ENCODE measurements at regions not wholly inside any gene's neighbourhood (a gene's known extent, or its start where the extent isn't known, plus 50 kb on each side); places are given as distances from the start of the nearest gene placed in this dataset.

DNA sequence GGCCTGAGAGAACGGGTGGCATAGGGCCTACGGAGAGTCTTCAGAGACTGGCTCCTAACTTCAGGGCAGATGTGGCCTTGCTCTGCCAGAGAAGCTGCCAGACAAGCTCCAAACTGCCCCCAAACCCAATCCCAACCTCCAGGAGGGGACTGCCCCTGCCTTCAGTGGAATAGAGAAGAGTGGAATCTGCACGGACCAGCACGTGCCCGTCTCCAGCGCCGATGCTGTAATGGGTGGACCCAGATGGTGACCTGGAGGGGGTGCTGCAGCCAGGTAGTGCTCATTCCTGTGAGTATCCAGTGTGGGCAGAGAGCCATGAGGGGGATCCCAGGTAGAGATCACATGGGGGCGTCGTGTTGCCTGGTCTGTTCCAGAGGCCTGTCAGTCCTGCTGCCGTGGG is 73.2 kb upstream of the NKX1-1 start:
- H3K4me3 ChIP-seq (ENCODE audit: control insufficient read depth, low read depth, low read length) = no peak overlapping the region
- no peak for DNase-seq (ENCODE audit: low read depth)
- TF ChIP-seq, protein P1, sequence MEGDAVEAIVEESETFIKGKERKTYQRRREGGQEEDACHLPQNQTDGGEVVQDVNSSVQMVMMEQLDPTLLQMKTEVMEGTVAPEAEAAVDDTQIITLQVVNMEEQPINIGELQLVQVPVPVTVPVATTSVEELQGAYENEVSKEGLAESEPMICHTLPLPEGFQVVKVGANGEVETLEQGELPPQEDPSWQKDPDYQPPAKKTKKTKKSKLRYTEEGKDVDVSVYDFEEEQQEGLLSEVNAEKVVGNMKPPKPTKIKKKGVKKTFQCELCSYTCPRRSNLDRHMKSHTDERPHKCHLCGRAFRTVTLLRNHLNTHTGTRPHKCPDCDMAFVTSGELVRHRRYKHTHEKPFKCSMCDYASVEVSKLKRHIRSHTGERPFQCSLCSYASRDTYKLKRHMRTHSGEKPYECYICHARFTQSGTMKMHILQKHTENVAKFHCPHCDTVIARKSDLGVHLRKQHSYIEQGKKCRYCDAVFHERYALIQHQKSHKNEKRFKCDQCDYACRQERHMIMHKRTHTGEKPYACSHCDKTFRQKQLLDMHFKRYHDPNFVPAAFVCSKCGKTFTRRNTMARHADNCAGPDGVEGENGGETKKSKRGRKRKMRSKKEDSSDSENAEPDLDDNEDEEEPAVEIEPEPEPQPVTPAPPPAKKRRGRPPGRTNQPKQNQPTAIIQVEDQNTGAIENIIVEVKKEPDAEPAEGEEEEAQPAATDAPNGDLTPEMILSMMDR (conservative IDR thresholded peaks at IDR 0.05; ENCODE audit: control insufficient read depth, insufficient read depth, low read depth, low read length) = no peak

DNA sequence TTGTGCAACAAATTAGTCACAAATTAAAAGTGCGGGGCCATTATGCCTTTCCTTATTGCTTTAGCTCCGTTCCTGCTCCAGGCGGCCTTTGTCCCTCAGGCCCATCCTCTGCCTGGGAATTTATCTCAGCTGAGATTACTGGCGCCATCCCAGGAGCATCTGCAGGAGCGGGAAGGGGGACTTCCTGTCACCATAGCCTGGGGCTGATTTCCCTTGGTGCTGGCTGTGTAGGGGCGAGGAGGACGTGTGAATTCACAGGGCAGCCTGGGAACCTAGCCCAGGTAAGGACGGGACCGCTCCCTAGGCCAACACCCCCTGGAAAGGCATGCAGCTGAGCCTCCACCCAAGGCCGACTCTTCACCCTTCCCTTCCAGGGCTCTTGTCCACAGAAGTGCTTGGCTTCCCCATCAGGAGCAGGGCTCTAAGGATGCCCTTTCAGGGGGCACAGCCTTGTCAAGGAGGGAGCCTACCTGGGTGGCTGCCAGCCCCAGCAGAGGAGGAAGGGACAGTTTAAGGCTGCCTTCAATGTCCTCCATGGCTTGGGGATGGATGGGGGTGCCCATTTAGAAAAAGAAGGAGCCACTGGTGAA is 72.6 kb upstream of the NKX1-1 start:
- no peak for DNase-seq (ENCODE audit: low read depth)
- TF ChIP-seq, protein P1 (conservative IDR thresholded peaks at IDR 0.05; ENCODE audit: control insufficient read depth, insufficient read depth, low read depth, low read length) = no peak
- no peak overlapping the region for H3K4me3 ChIP-seq (ENCODE audit: control insufficient read depth, low read depth, low read length)

GRCh38 chr4:1477045-1477840 is 71.0 kb upstream of the NKX1-1 start:
- TF ChIP-seq, protein P1 (conservative IDR thresholded peaks at IDR 0.05; ENCODE audit: control insufficient read depth, insufficient read depth, low read depth, low read length) = no peak
- no peak overlapping the region for H3K4me3 ChIP-seq (ENCODE audit: control insufficient read depth, low read depth, low read length)
- no peak for DNase-seq (ENCODE audit: low read depth)

- TF ChIP-seq, protein P1 (conservative IDR thresholded peaks at IDR 0.05; ENCODE audit: control insufficient read depth, insufficient read depth, low read depth, low read length) = no peak
- no peak for DNase-seq (ENCODE audit: low read depth)
- no peak overlapping the region for H3K4me3 ChIP-seq (ENCODE audit: control insufficient read depth, low read depth, low read length)
Observed at GRCh38 chr4:1476140-1476513, 69.9 kb upstream of the NKX1-1 start.

- TF ChIP-seq, protein P1 (conservative IDR thresholded peaks at IDR 0.05; ENCODE audit: control insufficient read depth, insufficient read depth, low read depth, low read length) = no peak
Observed at GRCh38 chr4:1475277-1476139, 69.3 kb upstream of the NKX1-1 start.

DNA sequence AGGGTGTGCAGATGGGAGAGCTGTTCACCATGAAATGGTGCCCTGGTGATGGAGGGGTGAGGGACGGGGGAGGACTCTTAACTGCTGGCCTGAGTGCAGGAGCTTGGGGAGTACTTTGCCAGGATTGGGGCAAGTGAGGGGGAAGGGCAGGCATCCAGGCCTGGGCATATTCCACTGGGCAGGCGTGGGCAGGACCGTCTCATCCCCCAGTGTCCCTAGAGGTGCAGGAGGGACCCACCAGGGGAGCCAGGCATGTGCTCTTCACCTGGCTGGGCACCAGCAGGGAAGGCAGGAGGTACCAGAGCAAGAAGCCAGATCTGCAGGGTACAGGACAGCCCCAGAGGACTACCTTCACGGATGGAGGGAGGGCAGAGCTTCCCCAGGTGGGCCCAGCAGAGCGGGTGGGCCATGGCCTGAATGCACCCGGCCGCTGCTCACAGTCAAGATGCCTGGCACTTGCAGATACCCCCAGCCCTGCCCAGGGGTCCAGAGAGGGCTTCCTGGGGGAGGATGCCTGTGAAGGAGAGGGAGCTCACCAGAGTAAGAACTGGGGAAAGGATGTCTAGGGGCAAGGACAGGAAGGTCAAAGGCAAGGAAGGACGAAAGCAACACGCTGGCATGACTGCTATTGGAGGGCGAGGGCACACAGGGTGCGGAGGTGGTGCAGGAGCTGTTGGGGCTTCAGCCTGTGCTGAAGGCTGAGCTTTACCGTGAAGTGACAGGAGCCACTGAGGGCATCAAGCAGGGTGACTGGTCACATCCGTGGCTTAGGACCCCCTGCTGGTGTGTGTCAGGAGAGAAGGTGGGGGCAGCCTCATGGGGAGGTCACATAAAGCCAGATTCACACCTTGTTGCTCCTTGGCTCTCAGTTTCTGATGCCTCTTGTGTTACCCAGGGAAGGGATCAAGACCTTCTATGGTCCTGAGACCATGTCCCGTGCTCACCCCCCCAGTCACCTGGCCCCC is 68.2 kb upstream of the NKX1-1 start:
- no peak overlapping the region for H3K4me3 ChIP-seq (ENCODE audit: control insufficient read depth, low read depth, low read length)
- DNase-seq (ENCODE audit: low read depth) = no peak
- TF ChIP-seq, protein P1 (conservative IDR thresholded peaks at IDR 0.05; ENCODE audit: control insufficient read depth, insufficient read depth, low read depth, low read length) = no peak

More at GRCh38 chr4:1475277-1476139, 69.3 kb upstream of the NKX1-1 start:
- no peak for DNase-seq (ENCODE audit: low read depth)
- no peak overlapping the region for H3K4me3 ChIP-seq (ENCODE audit: control insufficient read depth, low read depth, low read length)
